ENCODE measurements at regions not wholly inside any gene's neighbourhood (a gene's known extent, or its start where the extent isn't known, plus 50 kb on each side); places are given as distances from the start of the nearest gene placed in this dataset.

GRCh38 chr2:185142677-185143076, 544.3 kb downstream of the ZNF804A start (continued):
- TF ChIP-seq CHD7 (IDR thresholded peaks at IDR 0.05; ENCODE audit: insufficient replicate concordance, low read length) (no peak), BRCA1 (IDR thresholded peaks at IDR 0.05; ENCODE audit: low read depth, low read length) (no peak), SP4 (IDR thresholded peaks at IDR 0.05; ENCODE audit: low read length) (no peak), CBX5 (IDR thresholded peaks at IDR 0.05; ENCODE audit: low read depth, low read length) (no peak), USF2 (IDR thresholded peaks at IDR 0.05; ENCODE audit: low read length) (no peak), JUND (IDR thresholded peaks at IDR 0.05; ENCODE audit: low read length) (no peak), EP300 (IDR thresholded peaks at IDR 0.05; ENCODE audit: borderline replicate concordance in 1 of 2, low read depth in 2 of 2, low read length in 2 of 2) (no peak), E2F6 (IDR thresholded peaks at IDR 0.05) (no peak), RAD21 (IDR thresholded peaks at IDR 0.05 in 1 of 2, conservative IDR thresholded peaks at IDR 0.05 in 1 of 2; ENCODE audit: low read depth in 2 of 2, low read length in 2 of 2) (no peak), CHD1 (IDR thresholded peaks at IDR 0.05; ENCODE audit: low read depth, low read length) (no peak)

Data from H1 (cell line).